ENCODE measurements at regions not wholly inside any gene's neighbourhood (a gene's known extent, or its start where the extent isn't known, plus 50 kb on each side); places are given as distances from the start of the nearest gene placed in this dataset.
"Not testable (repeated sequence)": the region's sequence is repeated elsewhere in the genome, so short reads cannot be mapped to it uniquely, and the experiment has no call there.

- TF ChIP-seq CTCF (IDR thresholded peaks at IDR 0.05; ENCODE audit: insufficient read depth, low read depth, low read length) = no peak
- H3K4me3 ChIP-seq (ENCODE audit: low read depth, low read length) = no peak overlapping the region
- no peak for DNase-seq (ENCODE audit: low read depth)
These were observed 118.6 kb upstream of the GRIN2B start for GRCh38 chr12:14099994-14100393.

- not testable (repeated sequence) for DNase-seq (ENCODE audit: low read depth); H3K4me3 ChIP-seq (ENCODE audit: low read depth, low read length)
These were observed 120.2 kb upstream of the GRIN2B start for GRCh38 chr12:14101556-14101955.

GRCh38 chr12:14111230-14111865, 129.9 kb upstream of the GRIN2B start:
- no peak for TF ChIP-seq CTCF (IDR thresholded peaks at IDR 0.05; ENCODE audit: insufficient read depth, low read depth, low read length)
- H3K4me3 ChIP-seq (ENCODE audit: low read depth, low read length) = no peak overlapping the region
- DNase-seq (ENCODE audit: low read depth) = no peak

- TF ChIP-seq CTCF (IDR thresholded peaks at IDR 0.05; ENCODE audit: insufficient read depth, low read depth, low read length) = no peak
- no peak for DNase-seq (ENCODE audit: low read depth)
- H3K4me3 ChIP-seq (ENCODE audit: low read depth, low read length) = no peak overlapping the region
These were observed 131.6 kb upstream of the GRIN2B start for GRCh38 chr12:14113031-14113430.

- no peak for TF ChIP-seq CTCF (IDR thresholded peaks at IDR 0.05; ENCODE audit: insufficient read depth, low read depth, low read length)
These were observed 145.3 kb upstream of the GRIN2B start for GRCh38 chr12:14126692-14127091.

GRCh38 chr12:14129611-14130195, 148.3 kb upstream of the GRIN2B start:
- no peak for TF ChIP-seq CTCF (IDR thresholded peaks at IDR 0.05; ENCODE audit: insufficient read depth, low read depth, low read length)

More at GRCh38 chr12:14126692-14127091, 145.3 kb upstream of the GRIN2B start:
- DNase-seq (ENCODE audit: low read depth) = no peak
- no peak overlapping the region for H3K4me3 ChIP-seq (ENCODE audit: low read depth, low read length)

GRCh38 chr12:14135996-14136395, 154.6 kb upstream of the GRIN2B start:
- no peak for DNase-seq (ENCODE audit: low read depth)
- no peak overlapping the region for H3K4me3 ChIP-seq (ENCODE audit: low read depth, low read length)
- TF ChIP-seq CTCF (IDR thresholded peaks at IDR 0.05; ENCODE audit: insufficient read depth, low read depth, low read length) = no peak

More at GRCh38 chr12:14129611-14130195, 148.3 kb upstream of the GRIN2B start:
- no peak overlapping the region for H3K4me3 ChIP-seq (ENCODE audit: low read depth, low read length)
- DNase-seq (ENCODE audit: low read depth) = no peak
